Heart left ventricle (tissue), 13 donors: ENCODE measurements at regions not wholly inside any gene's neighbourhood (a gene's known extent, or its start where the extent isn't known, plus 50 kb on each side); places are given as distances from the start of the nearest gene placed in this dataset.

ENCODE experiments used
- CTCF ChIP-seq, 12 donors: fragments of 200-600 bp; sonication (generic) in 4 of 12; IDR thresholded peaks; one replicate each; pipeline versions ENCODE4 v1.5.0 to v1.8.0; 2018 to 2022; ENCODE audit warnings: antibody characterized with exemption in 12 of 12, mild to moderate bottlenecking in 5 of 12
- POLR2A ChIP-seq, 2 donors: fragments of 450-650 bp; IDR thresholded peaks; one replicate each; pipeline ENCODE4 v1.6.1; 2017; ENCODE audit warnings: antibody characterized with exemption in 2 of 2, mild to moderate bottlenecking in 2 of 2, moderate library complexity in 2 of 2
- donor health status: ischemic (EF 13 %, LVEDD 7.1; RV severe dilation, severe dysfunction).
- donor health status: DM: no; HTN: yes; CAD: no.
- donor health status: DM: no; HTN: no; CAD: no.
- donor health status: ischemic (EF 25% LVEDD 6.9; RV normal size, moderate dysfunction).
- donor health status: ischemic (EF 25% LVEDD 5.7; RV mildly dilated, moderate dysfunction).
- donor health status: ischemic (EF 35%, LVEDD 5.7; RV mildly dilated, moderate dysfunction).
- donor health status: nonischemic (EF 11% LVEDD 7.7; RV severe dilation, severe dysfunction).
- donor health status: DM: yes; HTN: yes; CAD: no.
- donor health status: PGD.
- donor health status: ischemic (EF 29% LVEDD 5.4; RV normal size, mild dysfunction).
- donor health status: nonischemic (EF 23%, LVEDD 6.1; RV moderate dilation, normal function).

GRCh38 chr18:55064760-55065159 lies 105.5 kb upstream of the CCDC68 start:
- TF ChIP-seq CTCF (IDR thresholded peaks at IDR 0.05) (no peak), POLR2A (IDR thresholded peaks at IDR 0.05) (no peak)
